HG02870 (cell line): ENCODE measurements at regions not wholly inside any gene's neighbourhood (a gene's known extent, or its start where the extent isn't known, plus 50 kb on each side); places are given as distances from the start of the nearest gene placed in this dataset.

Source experiments
- ATAC-seq: cut with Tn5 transposase; IDR thresholded peaks from one replicate; pipeline ENCODE4 v1.9.1; 2021; ENCODE audit warnings: mild to moderate bottlenecking, moderate library complexity; ENCODE audit not compliant: unreplicated experiment

- ATAC-seq: no peak
Observed at GRCh38 chr17:36813357-36813756, 123.9 kb upstream of the LHX1 start.

- ATAC-seq: no peak
Observed at GRCh38 chr17:36813957-36814563, 123.2 kb upstream of the LHX1 start.

- no peak for ATAC-seq
Observed at GRCh38 chr17:36814958-36815357, 122.3 kb upstream of the LHX1 start.

- ATAC-seq: no peak
Observed at GRCh38 chr17:36816214-36816906, 120.9 kb upstream of the LHX1 start.

GRCh38 chr17:36816907-36817288 lies 120.4 kb upstream of the LHX1 start:
- no peak for ATAC-seq

DNA sequence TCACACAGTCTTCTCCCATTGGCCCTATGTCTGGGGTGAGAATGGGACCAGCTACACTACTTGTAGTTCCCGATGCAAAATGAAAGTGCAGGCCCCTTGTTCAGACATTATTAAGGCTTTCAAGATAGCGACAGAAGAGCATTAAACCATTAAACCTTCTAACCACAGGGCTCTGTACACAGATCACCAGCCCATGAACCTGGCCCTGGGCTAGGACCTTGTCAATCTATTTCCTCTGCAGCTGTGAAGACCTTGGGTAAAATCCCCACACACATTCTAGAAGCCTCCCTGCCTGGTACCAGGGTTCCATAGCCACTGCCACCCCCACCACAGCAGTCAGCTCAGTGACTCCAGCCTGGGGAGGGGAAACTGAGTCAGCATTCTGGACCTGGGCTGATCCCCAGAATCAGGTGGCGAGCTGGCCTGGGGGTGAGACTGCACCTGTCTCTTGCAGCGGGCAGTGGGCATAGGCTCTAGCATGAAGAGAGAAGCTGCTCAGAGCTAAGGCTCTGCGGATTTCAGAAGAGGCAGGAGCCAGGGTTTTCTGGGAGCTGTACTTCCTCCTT lies 119.7 kb upstream of the LHX1 start:
- ATAC-seq: no peak

GRCh38 chr17:36818134-36818825 lies 119.0 kb upstream of the LHX1 start:
- ATAC-seq: no peak

DNA sequence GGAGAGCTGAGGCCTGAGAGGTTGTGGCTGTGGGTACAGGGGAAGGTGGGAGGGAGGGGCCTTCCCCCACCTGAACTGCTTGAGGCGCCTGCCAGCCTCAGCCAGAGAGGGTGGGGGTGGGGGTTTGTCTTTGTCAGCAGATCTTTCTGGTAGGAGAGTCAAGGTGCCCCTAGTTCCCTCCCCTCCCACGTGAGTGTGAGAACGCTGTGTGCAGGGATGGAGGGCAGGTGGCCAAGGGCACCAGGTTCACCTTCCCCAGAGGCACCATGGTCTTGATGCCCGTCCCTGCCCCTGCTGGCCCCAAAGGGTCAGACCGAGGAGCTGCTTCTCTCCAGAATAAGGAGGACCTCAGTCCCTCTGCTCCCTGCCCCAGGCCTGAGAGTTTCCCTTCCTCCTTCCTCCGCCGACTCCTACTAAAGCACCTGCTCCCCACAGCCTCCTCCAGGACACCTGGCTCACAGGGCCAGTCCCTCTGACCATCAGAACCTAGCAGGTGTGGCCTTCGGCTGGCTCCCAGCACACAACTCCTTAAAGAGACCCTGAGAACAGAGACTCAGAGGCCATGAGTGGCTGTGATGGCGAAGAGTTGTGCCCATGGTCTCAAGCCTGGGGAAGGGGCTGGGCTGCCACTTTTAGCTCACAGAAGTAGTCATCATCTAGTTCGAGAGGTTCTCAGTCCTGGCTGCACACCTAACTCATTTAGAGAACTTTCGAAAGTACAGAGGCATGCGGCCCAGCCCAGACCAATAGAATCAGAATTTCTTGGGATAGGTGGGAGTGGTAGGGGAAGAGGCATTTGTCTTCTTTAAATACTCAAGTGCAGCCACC lies 113.2 kb upstream of the LHX1 start:
- no peak for ATAC-seq

DNA sequence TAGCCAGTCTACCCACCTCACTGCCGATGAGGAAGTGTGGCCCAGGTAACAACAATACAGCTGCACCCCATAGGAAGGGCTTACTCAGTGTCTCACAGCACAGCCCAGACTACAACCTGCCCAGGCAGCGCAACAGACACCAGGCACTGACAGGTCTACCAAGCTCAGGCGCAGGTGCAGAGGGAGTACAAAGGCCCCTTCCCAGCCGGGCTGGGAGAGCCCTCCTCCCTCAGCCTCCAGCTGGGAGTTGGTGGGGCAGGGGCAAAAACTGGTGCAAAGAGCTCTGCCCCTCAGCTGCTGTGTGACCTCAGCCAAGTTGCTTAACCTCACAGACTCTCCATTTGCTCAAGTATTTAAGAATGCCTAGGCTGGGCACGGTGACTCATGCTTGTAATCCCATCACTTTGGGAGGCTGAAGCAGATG lies 112.6 kb upstream of the LHX1 start:
- ATAC-seq: no peak

- ATAC-seq: no peak
Observed at GRCh38 chr17:36825113-36825512, 112.2 kb upstream of the LHX1 start.

DNA sequence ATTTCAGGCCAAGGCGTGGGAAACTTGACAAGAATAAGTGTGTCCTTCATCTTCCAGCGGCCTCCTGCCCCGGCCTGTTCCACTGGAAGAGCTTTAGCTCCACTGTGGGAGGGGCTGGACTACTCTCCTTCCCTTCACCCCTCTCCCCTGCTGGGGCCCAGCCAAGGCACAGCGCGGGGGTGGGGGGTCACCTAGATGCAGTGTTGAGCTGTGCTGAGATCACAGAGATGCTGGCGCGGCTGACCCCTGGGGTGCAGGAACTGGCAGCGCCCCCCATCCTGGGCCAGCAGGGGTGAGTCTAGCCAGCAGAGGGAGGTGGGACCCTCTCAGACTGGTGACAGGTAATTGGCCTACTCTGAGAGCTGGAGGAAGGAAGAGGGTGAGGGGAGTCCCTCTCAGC lies 111.8 kb upstream of the LHX1 start:
- no peak for ATAC-seq

- ATAC-seq: no peak
Observed at GRCh38 chr17:36825951-36826350, 111.3 kb upstream of the LHX1 start.

DNA sequence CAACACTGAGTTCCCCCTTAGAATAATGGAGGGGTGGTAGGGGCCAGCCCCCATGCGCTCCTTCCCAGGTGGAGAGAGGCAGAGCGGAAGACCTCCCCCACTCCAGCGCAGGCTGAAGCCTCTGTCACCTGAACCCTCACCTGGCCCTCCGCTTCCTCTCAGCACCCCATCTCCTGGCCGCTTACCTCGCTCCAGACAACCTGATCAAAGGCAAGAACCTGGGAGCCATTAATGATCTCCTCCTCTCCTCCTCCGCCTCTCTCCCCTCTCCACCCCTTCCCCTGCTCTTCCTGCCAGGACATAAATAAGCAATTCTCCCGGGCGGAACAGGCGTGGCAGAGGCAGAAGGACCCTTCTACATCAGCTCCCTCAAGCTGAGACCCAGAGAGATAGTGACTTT lies 110.2 kb upstream of the LHX1 start:
- no peak for ATAC-seq

- no peak for ATAC-seq
Observed at GRCh38 chr17:36829676-36830075, 107.6 kb upstream of the LHX1 start.

DNA sequence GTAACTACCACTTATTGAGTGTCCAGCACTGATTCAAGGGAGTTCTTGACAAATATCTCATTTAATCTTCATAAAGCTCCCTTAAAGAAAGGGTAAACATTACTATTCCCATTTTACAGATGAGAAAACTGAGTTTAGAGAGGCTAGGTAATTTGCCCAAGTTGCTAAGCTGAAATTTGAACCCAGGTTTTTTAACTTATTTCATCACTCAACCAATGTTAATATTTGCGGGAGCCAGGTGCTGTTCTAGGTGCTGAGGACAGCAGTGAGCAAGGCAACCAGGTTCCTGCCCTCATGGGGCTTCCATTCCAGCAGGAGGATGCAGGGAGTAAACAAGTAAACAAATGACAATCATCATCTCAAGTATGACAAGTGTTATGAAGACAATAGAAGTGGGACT lies 104.0 kb upstream of the LHX1 start:
- no peak for ATAC-seq

GRCh38 chr17:36835036-36835435 lies 102.2 kb upstream of the LHX1 start:
- no peak for ATAC-seq

GRCh38 chr17:36837195-36837938 lies 99.9 kb upstream of the LHX1 start:
- no peak for ATAC-seq

GRCh38 chr17:36837939-36838272 lies 99.4 kb upstream of the LHX1 start:
- ATAC-seq: no peak

GRCh38 chr17:36839256-36839655 lies 98.0 kb upstream of the LHX1 start:
- no peak for ATAC-seq

DNA sequence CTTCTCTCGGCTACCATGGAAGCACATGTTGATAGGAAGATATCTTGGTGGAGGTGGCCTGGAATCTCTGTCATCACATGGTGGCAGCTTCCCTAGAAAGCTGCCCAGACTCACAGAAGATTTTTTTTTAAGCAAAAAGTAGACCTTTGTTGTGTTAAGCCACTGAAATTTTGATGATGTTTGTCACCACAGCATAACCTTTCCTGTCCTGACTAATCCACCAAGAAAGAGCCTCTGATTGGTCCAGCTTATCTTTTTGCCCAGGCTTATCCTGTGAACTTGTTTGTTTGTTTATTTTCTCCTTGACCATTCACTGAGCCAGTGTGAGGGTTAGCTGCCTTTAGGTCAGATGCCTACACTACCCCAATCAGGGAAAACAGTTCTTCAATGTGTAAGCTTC lies 96.5 kb upstream of the LHX1 start:
- no peak for ATAC-seq
